Stimulated activated CD4-positive, alpha-beta T cell treated with anti-CD3 and anti-CD28 coated beads, Interleukin-1b, Interleukin-23, amount 100 ng/mL, for 24 hours (primary cell): ENCODE measurements at regions not wholly inside any gene's neighbourhood (a gene's known extent, or its start where the extent isn't known, plus 50 kb on each side); places are given as distances from the start of the nearest gene placed in this dataset.

Experiments used
- DNase-seq, 4 experiments: peaks; one replicate each; pipeline ENCODE4 v3.0.0-alpha.2; 2020; ENCODE audit warnings: low read depth in 4 of 4, low spot score in 1 of 4

DNA sequence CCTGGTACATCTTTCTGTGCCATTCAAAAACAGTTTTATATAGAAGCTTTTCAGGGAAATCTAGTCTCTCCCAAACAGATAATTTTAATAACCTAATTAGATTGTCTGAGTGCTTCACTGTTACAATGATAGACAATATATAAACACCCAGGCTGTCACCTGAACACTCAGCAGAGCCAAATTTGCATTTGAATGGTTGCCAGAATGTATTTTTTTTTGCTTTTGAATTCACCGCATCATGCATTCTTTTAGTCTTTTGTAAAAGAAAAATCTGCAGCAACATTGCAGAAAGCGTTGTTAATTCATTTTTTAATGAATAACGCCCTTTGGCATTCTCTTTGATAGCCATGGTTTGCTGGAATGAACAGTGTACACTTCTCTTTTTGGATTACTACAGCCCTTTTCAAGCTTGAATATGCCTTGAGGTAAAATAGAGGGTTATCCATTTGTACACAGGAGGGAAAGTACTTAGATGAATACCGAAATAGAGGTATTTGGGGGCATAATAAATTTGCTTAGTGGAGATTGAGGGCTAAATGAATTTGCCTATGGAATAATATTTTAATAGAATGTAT, 175.0 kb upstream of the EPHA5 start:
- DNase-seq, result no peak

GRCh38 chr4:65839164-65839931, 169.1 kb upstream of the EPHA5 start:
- no peak for DNase-seq

GRCh38 chr4:65834707-65835106, 164.4 kb upstream of the EPHA5 start:
- no peak for DNase-seq

DNA sequence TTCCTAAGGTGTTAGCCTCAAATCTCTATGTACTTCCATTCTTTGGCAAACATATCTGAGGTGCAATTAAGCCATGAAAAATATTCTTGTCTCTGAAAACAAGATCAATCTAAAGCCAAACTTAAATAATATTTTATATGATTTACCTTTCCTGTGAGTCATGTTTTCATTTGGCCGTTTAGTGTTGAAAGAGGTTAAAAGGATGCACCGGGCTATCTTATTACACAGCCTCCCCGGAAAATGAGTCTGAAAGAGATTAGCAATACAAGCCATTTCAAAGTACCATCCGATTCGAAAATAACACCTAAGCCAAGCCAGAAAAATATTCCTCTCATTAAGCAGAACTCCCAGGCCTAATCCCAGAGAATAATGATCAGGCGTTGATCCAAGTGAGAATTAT, 161.5 kb upstream of the EPHA5 start:
- no peak for DNase-seq

- DNase-seq, result no peak
Observed at GRCh38 chr4:65825116-65825753, 154.9 kb upstream of the EPHA5 start.

- no peak for DNase-seq
Observed at GRCh38 chr4:65819192-65819591, 148.9 kb upstream of the EPHA5 start.

DNA sequence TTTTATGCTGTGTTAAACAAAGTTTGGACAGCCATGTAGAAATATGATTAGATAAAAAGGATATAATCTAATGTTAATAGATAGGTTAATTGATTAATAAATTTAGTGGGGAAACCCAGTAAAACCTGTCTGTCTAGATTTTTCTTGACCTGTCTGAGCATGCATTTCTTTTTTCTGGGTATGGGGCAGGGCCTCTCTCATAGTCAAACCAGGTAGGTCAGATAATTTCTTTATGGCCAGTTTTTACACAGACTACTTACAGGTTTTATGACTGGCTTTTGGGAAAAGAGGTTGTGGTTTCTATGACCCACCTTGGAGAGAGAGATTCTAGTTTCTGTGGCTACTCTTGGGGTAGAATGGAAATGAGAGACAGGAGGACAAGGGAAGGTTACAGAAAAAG, 135.6 kb upstream of the EPHA5 start:
- DNase-seq, result no peak

DNA sequence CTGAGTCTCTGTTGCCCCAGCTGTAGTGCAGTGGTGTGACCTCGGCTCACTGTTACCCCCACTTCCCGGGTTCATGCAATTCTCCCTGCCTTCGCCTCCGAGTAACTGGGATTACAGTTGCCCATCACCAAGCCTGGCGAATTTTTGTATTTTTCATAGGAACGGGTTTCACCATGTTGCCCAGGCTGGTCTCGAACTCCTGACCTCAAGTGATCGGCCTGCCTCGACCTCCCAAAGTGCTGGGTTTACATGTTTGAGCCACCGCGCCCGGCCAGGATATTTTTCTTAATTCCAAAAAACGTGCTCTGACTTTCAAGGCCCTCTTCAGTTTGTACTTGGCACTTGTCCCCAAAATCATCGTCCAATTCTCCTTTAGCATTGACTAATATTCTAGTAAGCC, 129.2 kb upstream of the EPHA5 start:
- no peak for DNase-seq

GRCh38 chr4:65798498-65799127, 128.3 kb upstream of the EPHA5 start:
- no peak for DNase-seq

- no peak for DNase-seq
Observed at GRCh38 chr4:65791812-65792308, 121.6 kb upstream of the EPHA5 start.

- no peak for DNase-seq
Observed at GRCh38 chr4:65791111-65791811, 121.0 kb upstream of the EPHA5 start.

GRCh38 chr4:65789805-65790204, 119.5 kb upstream of the EPHA5 start:
- DNase-seq, result no peak

- no peak for DNase-seq
Observed at GRCh38 chr4:65789341-65789740, 119.1 kb upstream of the EPHA5 start.

DNA sequence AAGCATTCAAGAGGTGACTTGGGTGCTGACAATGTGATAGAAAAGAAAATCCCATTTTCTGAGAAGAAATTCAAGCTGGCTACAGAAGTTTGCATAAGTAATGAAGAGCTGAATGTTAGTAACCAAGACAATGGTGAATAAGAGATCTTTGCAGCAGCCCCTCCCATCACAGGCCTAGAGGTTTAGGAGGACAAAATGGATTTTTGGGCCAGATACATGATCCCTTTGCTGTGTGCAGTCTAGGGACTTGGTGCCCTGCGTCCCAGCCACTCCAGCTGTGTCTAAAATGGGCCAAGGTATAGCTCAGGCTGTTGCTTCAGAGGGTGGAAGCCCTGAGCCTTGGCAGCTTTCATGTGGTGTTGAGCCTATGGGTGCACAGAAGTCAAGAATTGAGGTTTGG, 107.0 kb upstream of the EPHA5 start:
- no peak for DNase-seq

DNA sequence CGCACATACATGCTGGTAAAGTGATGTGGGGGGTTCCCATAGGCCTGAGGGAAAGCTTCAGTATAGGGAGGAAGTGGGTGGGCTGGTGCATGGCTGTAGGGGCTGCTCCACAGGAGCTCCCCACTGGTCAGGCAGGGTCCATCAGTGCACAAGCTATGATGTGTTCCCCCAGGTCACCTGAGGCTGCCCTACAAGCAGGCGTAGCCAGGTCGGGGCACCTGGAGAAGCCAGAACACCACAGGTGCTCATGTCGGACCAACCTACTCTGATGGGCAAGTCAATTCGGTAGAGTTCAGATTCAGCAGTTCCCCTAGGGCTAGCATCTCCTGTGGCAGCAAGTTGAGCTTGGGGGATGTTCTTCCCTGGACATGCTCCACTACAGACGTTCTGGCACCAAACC, 103.3 kb upstream of the EPHA5 start:
- DNase-seq, result no peak

DNA sequence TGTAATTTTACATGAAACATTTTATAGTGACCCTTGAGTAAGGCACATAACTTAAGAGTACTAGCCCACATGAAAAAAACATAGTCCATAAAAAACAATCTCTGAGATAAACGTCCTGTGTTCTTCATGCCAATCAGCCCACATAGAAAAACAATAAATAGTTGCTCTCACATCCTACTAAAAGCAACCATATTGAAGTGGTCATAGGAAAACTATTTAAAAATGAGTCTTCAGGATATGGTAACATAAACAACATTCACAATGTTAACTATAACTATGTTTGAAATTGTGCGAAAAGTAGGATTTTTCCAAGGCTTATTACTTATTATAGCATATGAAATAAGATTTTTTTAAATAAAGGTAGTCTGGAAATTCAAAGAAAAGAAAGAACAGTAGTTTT, 77.1 kb upstream of the EPHA5 start:
- DNase-seq, result no peak

DNA sequence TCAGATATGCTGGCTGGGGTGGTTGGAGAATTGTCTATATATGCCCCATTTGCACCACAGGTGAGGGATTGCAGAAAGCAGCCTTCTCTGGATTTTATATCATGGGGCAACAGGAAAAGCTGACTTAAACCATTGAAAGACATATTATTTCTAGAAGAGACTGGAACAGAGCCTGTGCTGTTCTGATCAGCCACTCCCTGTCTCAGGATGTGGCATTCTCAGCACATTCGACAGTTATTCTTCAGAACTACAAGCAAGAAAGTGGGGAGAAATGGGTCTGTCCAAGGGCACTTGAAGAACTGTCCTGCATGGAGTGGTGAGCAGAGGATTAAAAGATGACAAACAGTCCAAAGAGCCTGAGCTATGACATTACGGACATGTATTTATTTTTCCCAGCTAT, 67.8 kb upstream of the EPHA5 start:
- DNase-seq, result no peak

DNA sequence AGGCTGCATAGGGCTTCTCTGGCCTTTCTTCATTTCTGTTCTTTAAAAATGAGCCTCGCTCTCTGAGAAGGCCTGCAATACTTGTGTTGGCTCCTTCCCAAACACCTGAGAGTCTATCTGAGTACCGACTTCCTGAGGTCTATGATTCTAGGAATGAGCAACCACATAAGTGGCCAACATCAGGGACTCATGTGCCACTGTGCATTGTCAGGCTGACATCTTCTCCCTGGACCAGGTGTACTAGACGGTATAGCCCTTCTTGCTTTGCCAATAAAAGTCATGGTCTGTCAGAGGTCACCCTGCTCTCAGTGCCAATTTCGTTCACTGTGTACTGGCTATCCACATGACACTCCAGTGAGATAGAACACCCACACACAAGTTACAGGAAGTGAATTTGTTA, 67.4 kb upstream of the EPHA5 start:
- no peak for DNase-seq

GRCh38 chr4:65724973-65725372, 54.7 kb upstream of the EPHA5 start:
- no peak for DNase-seq
